Calu3 (cell line): ENCODE measurements at regions not wholly inside any gene's neighbourhood (a gene's known extent, or its start where the extent isn't known, plus 50 kb on each side); places are given as distances from the start of the nearest gene placed in this dataset.
"Not testable (repeated sequence)": the region's sequence is repeated elsewhere in the genome, so short reads cannot be mapped to it uniquely, and the experiment has no call there.

Source experiments
- BruUV-seq: library from RNA; stranded (reverse); fragments of 400-500 nt; replicated peaks from 2 replicates; lab custom pipeline; 2021; lab: Mats Ljungman, UMichigan
- CTCF ChIA-PET: fragments of 300-600 bp; sonication (Branson Sonifier 250); formaldehyde crosslinking; loops from one replicate; lab custom pipeline; 2022; ENCODE audit warnings: antibody characterized with exemption; lab: Charles Lee
- DNase-seq: peaks from one replicate; pipeline ENCODE4 v3.0.0; 2022
- H3K27ac Mint-ChIP-seq: one replicate; pipeline ENCODE4 v1.8.0; 2022; ENCODE audit warnings: mixed read lengths; ENCODE audit not compliant: unreplicated experiment
- H3K27me3 Mint-ChIP-seq: one replicate; pipeline ENCODE4 v1.8.0; 2022; ENCODE audit warnings: mixed read lengths; ENCODE audit not compliant: unreplicated experiment
- H3K36me3 Mint-ChIP-seq: one replicate; pipeline ENCODE4 v1.8.0; 2022; ENCODE audit warnings: mild to moderate bottlenecking, moderate library complexity, mixed read lengths; ENCODE audit not compliant: insufficient read depth, unreplicated experiment
- H3K4me1 Mint-ChIP-seq: one replicate; pipeline ENCODE4 v1.8.0; 2022; ENCODE audit warnings: mild to moderate bottlenecking, low read depth, mixed read lengths; ENCODE audit not compliant: unreplicated experiment
- H3K4me3 Mint-ChIP-seq: one replicate; pipeline ENCODE4 v1.8.0; 2022; ENCODE audit warnings: mild to moderate bottlenecking, low read depth, moderate library complexity, mixed read lengths; ENCODE audit not compliant: unreplicated experiment
- H3K9me3 Mint-ChIP-seq: one replicate; pipeline ENCODE4 v1.8.0; 2022; ENCODE audit warnings: low read depth, mixed read lengths; ENCODE audit not compliant: unreplicated experiment
- CTCF ChIP-seq: fragments of 200-600 bp; IDR thresholded peaks from one replicate; pipeline ENCODE4 v1.8.0; 2022; ENCODE audit warnings: antibody characterized with exemption; ENCODE audit not compliant: unreplicated experiment
- intact Hi-C: fragments of 100-400 bp; cut with micrococcal nuclease; formaldehyde crosslinking; loops from one replicate; pipeline ENCODE4 v1.10.0; 2022; ENCODE audit not compliant: unreplicated experiment

- Mint-ChIP-seq H3K9me3 (no peaks in the 10 kb centered on the region), H3K36me3 (no peaks in the 10 kb centered on the region), H3K4me3 (no peak overlapping the region), H3K27me3 (no peaks in the 10 kb centered on the region), H3K4me1 (peaks cover 12% of the 10 kb centered on the region), H3K27ac (no peak overlapping the region)
- BruUV-seq: no TSS peak
- CTCF ChIA-PET: interaction anchor here (0.7 kb wide), 1 partner anchor 28 kb away, joined by 4 read pairs; no protein-coding TSS in a partner anchor
- DNase-seq: no peak
- intact Hi-C loops: no loop called here
- TF ChIP-seq CTCF: no peak
Measured at GRCh38 chr14:35927727-35928126, 101.6 kb downstream of the BRMS1L start.

GRCh38 chr14:35925319-35925718 is 99.2 kb downstream of the BRMS1L start:
- no TSS peak for BruUV-seq
- H3K27ac Mint-ChIP-seq: no peak overlapping the region

GRCh38 chr14:35922590-35922989 is 96.5 kb downstream of the BRMS1L start:
- DNase-seq, H3K4me3 Mint-ChIP-seq, H3K27ac Mint-ChIP-seq, BruUV-seq, H3K4me1 Mint-ChIP-seq, intact Hi-C loops, H3K36me3 Mint-ChIP-seq, H3K9me3 Mint-ChIP-seq, CTCF ChIA-PET, H3K27me3 Mint-ChIP-seq: not testable (repeated sequence)

More at GRCh38 chr14:35925319-35925718, 99.2 kb downstream of the BRMS1L start:
- peaks cover 12% of the 10 kb centered on the region for H3K4me1 Mint-ChIP-seq
- H3K36me3 Mint-ChIP-seq: no peaks in the 10 kb centered on the region
- no peak for DNase-seq
- H3K27me3 Mint-ChIP-seq: no peaks in the 10 kb centered on the region
- H3K4me3 Mint-ChIP-seq: no peak overlapping the region
- CTCF ChIA-PET: no interaction called here
- no peak for TF ChIP-seq CTCF
- intact Hi-C loops: no loop called here
- H3K9me3 Mint-ChIP-seq: no peaks in the 10 kb centered on the region

- no peaks in the 10 kb centered on the region for H3K27me3 Mint-ChIP-seq
- no peak for DNase-seq
- H3K4me1 Mint-ChIP-seq: no peaks in the 10 kb centered on the region
- no peaks in the 10 kb centered on the region for H3K36me3 Mint-ChIP-seq
- no peak overlapping the region for H3K27ac Mint-ChIP-seq
- H3K9me3 Mint-ChIP-seq: peaks cover 3% of the 10 kb centered on the region
- TF ChIP-seq CTCF: no peak
- no TSS peak for BruUV-seq
- intact Hi-C loops: no loop called here
- H3K4me3 Mint-ChIP-seq: no peak overlapping the region
- CTCF ChIA-PET: no interaction called here
Measured at GRCh38 chr14:35921745-35922144, 95.6 kb downstream of the BRMS1L start.
